HEK293T (cell line): ENCODE measurements at regions not wholly inside any gene's neighbourhood (a gene's known extent, or its start where the extent isn't known, plus 50 kb on each side); places are given as distances from the start of the nearest gene placed in this dataset.

Source experiments
- BHLHE40 ChIP-seq: fragments of 450-650 bp; IDR thresholded peaks from 2 replicates; pipeline ENCODE4 v1.6.1; 2016; ENCODE audit warnings: mild to moderate bottlenecking, moderate library complexity, borderline replicate concordance
- CTBP1 ChIP-seq: fragments of 450-650 bp; IDR thresholded peaks from 2 replicates; pipeline ENCODE4 v1.6.1; 2016; ENCODE audit warnings: borderline replicate concordance
- ELF4 ChIP-seq: fragments of 450-650 bp; IDR thresholded peaks from 2 replicates; pipeline ENCODE4 v1.6.1; 2017; ENCODE audit warnings: antibody characterized with exemption
- FOXA1 ChIP-seq: fragments of 450-650 bp; IDR thresholded peaks from 2 replicates; pipeline ENCODE4 v1.6.1; 2016; ENCODE audit warnings: mild to moderate bottlenecking
- FOXK2 ChIP-seq: fragments of 450-650 bp; IDR thresholded peaks from 2 replicates; pipeline ENCODE4 v1.6.1; 2016; ENCODE audit warnings: mild to moderate bottlenecking
- FOXM1 ChIP-seq: fragments of 450-650 bp; IDR thresholded peaks from 2 replicates; pipeline ENCODE4 v1.6.1; 2017; ENCODE audit warnings: mild to moderate bottlenecking, borderline replicate concordance
- HDGF ChIP-seq: fragments of 450-650 bp; IDR thresholded peaks from 2 replicates; pipeline ENCODE4 v1.6.1; 2017; ENCODE audit warnings: antibody characterized with exemption, borderline replicate concordance
- NFRKB ChIP-seq: fragments of 450-650 bp; IDR thresholded peaks from 2 replicates; pipeline ENCODE4 v1.6.1; 2016; ENCODE audit warnings: mild to moderate bottlenecking, moderate library complexity
- SP1 ChIP-seq: fragments of 450-650 bp; IDR thresholded peaks from 2 replicates; pipeline ENCODE4 v1.6.1; 2017
- SUZ12 ChIP-seq: fragments of 450-650 bp; IDR thresholded peaks from 2 replicates; pipeline ENCODE4 v1.6.1; 2016; ENCODE audit warnings: mild to moderate bottlenecking

DNA sequence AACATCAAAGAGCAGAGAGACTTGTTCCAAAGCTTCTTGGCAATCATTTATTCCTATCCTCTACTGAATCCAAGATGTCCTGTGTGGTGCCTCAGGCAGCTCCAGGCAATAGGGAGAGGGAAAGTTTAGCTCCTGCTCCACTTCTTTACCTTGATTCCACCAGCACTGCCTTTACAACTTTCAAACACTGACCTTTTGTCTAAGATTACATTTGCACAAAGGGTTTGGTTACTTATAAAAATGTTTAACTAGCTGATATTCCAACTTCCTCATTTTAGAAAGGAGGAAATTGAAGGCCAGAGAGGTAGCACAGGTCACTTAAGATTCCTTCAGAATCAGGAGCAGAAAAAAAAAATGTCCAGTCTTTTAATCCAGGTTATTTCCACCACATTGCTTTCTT, 192.7 kb downstream of the BTG1 start:
- TF ChIP-seq CTBP1 (no peak), NFRKB (no peak), FOXK2 (no peak), BHLHE40 (no peak), FOXA1 (no peak), SP1 (no peak), FOXM1 (no peak), ELF4 (no peak), SUZ12 (no peak), HDGF (no peak)
